GM18511 (cell line): ENCODE measurements at regions not wholly inside any gene's neighbourhood (a gene's known extent, or its start where the extent isn't known, plus 50 kb on each side); places are given as distances from the start of the nearest gene placed in this dataset.
"Not testable (repeated sequence)": the region's sequence is repeated elsewhere in the genome, so short reads cannot be mapped to it uniquely, and the experiment has no call there.

Experiments used
- ATAC-seq: cut with Tn5 transposase; IDR thresholded peaks from one replicate; pipeline ENCODE4 v1.9.1; 2021; ENCODE audit warnings: mild to moderate bottlenecking, moderate library complexity; ENCODE audit not compliant: unreplicated experiment

DNA sequence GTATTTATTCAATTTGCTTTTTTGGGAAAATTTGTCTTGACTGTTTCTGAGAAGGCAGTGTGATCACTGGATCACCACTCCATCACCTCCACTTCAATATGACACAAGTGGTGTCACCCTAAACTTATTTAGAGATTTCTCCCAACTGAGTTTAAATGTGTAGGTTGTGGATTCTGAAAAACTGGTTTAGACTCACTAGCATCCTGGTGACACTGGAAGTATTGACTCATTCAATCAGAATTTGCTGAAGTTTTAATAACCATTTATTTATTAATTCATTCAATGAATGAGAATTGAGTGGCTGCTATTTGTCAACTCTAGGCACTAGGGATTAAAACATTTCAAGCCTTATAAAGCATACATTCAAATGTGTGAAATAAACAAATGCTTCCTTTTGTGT lies 819.1 kb upstream of the EPHA5 start:
- ATAC-seq: no peak

DNA sequence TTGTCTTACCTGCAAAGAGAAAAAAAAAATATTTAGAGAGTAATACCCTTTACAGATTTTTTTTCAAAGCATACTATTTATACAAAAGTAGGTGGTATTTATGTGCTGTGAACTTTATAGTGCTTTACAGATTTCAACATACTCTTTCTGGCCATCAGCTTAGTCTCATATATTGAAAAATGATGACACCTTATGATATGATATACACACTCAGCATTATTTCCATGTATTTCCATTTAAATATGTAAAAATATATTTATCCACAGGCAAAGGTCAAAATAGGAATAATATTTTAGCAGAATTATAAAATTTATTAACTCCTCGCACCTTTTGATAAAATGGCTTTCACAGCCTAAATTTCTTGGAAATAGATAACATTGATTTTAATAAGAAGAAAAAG lies 815.8 kb upstream of the EPHA5 start:
- ATAC-seq: no peak

DNA sequence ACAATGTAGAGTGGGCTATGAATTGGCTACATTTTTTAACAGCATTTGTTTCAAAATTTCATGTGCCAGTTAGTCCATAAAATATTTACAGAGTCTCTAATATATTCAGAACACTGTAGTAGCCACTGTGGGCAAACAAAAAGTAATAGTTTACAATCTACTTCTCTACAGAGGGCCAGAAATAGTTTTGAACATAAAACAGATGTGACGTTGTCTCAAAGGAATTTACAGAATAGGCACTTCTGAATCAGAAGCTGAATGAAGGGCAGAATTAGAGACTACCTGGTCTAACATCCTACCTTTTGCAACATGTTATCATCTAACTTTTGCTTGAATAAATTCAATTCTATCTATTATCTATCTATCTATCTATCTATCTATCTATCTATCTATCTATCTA lies 811.9 kb upstream of the EPHA5 start:
- ATAC-seq: no peak

DNA sequence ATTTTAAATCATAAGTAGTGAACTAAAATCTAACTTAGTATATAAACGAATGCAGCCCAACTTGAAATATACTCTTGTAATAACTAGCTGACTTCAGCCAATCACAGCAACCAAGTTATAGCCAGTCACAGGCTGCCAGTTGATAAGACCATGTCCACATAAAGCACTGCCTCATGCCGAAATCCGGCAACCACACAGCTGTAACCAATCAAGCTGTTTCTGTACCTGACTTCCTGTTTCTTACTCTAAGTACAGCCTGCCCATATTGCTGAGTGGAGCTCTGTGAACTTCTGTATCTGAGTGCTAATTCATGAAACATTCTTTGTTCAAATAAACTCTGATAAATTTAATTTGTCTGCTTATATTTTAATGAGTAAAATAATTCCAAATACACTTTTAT lies 805.3 kb upstream of the EPHA5 start:
- no peak for ATAC-seq

DNA sequence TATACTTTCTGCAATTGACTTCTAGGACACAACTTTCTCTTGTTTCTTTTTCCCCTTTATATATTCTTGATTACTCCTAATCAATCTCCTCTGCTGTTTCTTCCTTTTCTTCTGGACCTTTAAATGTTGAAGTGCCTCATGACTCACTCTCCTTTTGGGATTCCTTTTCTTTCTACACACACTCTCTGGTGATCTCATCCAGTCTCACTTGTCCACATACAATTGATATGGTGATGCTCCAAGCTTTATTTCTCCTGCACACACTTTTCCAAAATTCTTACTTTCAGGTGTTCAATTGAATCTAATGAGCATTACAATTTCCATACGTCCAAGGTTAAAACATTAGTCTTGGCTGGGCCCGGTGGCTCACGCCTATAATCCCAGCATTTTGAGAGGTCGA lies 794.8 kb upstream of the EPHA5 start:
- no peak for ATAC-seq

DNA sequence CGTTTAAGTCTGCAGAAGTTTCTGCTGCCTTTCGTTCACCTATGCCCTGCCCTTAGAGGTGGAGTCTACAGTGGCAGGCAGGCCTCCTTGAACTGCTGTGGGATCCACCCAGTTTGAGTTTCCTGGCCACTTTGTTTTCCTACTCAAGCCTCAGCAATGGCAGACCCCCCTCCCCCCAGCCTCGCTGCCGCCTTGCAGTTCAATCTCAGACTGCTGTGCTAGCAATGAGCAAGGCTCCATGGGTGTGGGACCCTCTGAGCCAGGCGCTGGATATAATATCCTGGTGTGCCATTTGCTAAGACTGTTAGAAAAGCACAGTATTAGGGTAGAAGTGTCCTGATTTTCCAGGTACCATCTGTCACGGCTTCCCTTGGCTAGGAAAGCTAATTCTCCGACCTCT lies 792.6 kb upstream of the EPHA5 start:
- ATAC-seq: not testable (repeated sequence)

DNA sequence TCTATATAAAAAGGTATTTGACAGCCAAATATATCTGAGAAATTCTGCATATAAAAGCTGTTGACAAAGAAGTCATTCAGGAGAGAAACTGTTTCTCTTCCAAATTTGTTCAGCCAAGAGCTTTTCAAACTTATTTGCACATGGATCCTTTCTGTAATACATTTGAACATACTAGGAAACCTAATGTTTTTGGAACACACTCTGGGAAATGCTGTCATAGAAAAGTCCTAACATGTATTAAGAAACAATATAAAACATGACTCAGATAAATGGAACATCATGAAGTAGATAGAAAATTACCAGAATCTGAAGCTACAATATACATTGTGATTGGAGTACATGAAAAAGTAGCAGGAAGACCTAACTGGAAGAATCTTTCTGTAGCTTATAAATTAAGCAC lies 781.5 kb upstream of the EPHA5 start:
- ATAC-seq: no peak

DNA sequence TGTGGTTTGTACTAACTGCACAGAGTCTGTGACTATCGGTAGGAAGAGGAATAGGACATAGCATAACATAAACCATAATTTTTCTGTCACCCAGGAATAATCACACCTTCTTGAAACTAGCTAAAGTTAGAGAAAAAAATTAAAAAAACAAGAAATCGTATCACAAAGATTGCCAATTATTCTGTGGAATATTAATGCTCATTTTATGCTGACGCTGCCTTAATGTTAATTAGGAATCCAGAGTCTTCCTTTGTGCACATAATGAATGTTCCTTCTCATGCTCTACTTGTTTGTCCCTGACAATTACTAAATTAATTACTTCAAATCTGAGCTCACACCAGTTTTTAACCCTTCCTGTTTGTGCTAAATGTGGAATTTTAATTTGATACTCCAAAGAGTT lies 772.7 kb upstream of the EPHA5 start:
- ATAC-seq: no peak

DNA sequence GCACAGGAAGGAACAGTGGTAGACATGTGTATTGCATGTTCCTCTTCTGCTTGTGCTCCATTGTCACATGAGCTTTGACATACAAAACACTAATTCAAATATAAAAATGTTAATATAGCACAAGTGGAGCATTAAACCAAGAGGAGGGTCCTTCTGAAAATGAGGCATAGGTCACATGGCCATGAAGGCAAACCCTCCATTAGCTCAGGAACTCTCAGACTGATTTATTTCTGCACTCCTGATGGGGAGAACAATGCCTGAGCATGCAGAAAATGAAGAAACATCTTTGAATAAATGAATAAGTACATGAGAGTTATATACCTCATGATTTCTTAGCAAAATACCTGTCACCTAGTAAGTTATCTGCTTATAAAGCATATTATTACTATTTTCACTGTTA lies 769.2 kb upstream of the EPHA5 start:
- no peak for ATAC-seq

DNA sequence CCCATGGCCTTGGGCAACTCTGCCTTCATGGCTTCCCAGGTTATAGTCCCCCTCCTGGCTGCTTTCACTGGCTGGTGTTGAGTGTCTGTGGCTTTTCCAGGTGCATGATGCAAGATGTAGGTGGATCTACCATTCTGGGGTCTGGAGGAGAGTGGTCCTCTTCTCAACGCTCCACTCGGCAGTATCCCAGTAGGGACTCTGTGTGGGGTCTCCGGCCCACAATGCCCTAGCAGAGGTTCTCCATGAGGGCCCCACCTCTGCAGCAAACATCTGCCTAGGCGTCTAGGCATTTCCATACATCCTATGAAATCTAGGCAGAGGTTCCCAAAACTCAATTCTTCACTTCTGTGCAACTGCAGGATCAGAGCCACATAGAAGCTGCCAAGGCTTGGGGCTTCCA lies 763.4 kb upstream of the EPHA5 start:
- ATAC-seq: no peak

DNA sequence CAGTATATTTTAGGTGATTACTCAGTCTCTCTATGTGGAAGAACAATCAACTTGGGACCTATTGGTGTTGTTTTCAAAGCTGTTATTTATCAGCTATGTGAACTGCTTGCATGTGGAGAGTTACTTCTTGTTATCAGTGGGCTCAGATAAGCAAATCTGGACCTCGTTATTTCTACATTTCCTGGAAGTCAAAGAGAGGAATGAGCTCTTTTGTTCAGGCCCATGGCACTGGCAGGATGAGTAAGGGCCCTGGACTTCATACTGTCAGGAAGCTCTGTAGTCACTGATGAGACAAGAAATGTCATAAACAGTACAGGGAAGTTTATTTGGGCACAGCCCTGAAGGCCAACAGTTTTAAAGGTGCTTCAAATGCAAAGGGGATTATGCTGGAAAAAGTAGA lies 760.6 kb upstream of the EPHA5 start:
- ATAC-seq: no peak

DNA sequence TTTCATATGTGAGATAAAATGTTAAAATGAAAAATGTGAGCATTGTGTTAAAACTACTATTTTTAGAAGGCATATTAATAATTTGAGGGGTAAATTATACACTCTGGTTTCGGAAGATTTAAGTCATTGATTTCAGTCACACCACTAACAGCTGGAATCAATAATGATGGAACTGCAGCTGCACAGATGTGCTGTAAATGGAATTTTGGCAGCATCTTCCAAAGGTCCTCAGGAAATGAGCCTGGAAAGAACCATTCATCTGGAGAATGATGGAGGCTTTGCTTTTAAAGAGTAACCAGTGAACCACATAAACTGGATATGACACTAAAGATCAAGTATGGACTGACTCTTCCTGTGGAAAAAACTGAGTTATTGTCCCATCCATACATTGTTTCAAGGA lies 759.0 kb upstream of the EPHA5 start:
- ATAC-seq: no peak

DNA sequence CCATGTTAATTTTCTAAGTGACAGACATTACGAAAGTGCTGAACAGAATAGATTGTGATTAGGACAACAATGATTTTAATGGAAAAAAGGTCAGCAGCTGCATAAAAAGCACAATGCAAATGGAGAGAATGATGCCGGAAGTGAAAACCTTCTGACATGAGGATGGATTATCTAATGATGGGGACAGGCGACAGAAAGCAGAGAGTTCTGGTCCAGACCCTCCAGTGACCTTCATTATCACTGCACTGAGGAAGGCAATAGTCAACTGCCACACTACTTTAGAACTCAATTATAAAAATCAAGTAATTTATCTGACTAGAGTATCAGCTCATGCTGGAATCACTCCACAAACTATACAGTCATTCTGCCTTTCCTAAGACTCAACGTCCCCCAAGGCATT lies 746.1 kb upstream of the EPHA5 start:
- no peak for ATAC-seq

DNA sequence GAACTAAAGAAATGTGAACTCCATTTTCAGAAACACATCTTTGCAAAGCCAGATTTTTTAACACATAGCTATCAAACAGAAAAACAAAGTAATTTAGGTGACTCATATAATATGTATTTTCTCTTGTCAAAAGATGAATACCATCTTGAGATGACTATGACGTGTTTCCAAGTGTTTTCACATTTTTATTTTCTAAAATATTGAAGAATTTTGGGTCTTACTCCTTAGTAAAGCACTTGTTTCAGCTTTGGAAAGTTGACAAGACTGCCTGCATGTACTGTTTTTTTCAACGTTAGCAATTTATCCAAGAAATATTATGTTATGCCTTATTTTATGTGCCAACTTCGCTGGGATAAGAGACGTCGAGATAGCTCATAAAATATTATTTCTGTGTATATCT lies 733.9 kb upstream of the EPHA5 start:
- ATAC-seq: no peak

DNA sequence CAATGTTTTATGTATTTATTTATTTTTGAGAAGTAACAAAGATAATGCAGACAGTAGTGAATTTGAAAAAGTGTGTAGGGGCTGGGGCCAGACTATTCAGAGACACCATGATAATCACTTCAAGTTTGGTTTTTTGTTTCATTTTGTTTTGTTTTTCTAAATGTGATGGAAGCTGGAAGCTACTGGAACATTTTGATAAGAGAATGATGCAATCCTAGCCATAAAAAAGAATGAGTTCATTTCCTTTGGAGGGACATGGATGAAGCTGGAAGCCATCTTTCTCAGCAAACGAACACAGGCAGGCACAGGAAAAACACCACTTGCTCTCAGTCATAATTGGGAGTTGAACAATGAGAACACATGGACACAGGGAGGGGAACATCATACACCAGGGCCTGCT lies 706.6 kb upstream of the EPHA5 start:
- no peak for ATAC-seq

DNA sequence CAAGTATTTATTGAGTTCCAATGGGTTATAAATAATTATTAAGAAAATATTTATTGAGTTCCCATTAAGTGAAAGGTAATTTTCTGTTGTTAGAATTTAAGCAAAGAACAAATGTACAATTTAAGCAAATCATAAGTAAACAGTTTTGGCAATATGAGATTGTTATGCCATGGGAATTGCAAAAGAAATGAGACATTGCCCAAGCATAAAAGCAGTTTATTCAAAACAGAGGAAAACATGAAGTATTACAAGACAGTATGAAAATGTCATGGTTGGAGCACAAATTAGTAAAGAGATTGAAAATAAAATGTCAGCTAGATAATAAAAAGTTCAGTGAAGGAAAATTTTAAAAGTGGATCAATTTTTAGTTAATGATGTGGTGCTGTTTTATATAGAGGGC lies 706.1 kb upstream of the EPHA5 start:
- ATAC-seq: no peak

DNA sequence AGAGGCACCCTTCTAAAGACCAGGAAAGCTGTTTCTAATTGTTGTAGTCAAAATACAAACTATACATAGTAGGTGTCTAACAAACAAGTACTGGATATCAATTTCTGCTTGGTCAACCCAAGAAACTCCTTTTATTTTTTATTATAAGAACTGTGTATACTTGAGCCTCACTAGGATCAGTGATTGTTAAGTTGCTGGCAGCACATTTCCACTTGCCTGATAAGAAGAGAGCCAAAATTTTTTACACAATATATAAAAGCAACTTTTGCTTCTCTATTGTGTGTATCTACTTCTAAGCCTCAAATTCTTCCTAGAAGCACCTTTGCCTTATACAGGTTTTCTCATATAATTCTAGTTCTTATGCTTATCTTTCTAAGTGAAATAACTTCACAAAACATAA lies 703.0 kb upstream of the EPHA5 start:
- no peak for ATAC-seq

DNA sequence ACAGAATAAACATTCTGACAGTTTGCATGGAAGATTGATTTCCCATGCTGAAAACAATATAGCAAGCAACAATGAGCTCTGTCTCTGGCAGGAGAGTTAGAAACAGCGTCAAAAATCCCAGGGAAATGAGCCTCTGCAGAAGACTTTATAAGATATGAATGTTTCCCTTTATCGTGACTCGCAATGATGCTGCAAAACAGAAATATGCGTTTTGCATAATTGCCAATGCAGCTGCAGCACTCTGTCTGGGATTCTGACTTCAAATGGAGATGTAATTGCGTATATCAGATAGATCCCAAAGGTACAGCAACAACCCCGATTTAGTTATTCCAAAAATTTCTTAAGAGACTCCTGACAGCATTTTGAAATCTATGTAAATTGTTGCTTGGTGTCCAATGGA lies 702.4 kb upstream of the EPHA5 start:
- ATAC-seq: no peak

DNA sequence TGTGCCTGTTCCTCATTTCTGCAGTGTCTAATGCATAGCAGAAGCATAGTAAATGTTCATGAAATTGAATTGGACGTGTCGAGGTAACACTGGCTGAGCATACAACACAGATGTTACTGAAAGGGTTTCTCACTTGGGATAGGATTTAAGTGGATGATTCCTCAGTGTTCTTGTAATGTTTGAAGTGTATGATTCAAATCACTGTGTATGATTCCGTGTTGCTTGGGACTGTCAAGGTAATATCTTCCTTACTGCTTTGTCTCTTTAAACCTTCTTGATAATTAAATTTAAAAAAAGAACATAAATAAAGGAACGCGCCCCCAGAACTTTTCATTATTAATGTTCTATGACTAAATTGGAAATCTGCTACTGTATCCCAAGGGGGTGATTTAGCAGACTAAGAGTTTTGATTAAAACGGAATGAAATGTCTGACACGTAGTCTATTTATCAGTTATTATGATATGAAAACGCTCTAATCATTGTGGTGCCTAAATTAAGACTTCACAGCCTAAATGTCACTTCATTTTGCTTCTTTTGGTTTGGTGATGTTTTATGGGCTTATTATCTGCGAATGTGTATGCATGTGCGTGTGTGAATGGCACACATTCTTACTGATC lies 696.9 kb upstream of the EPHA5 start:
- ATAC-seq: no peak

DNA sequence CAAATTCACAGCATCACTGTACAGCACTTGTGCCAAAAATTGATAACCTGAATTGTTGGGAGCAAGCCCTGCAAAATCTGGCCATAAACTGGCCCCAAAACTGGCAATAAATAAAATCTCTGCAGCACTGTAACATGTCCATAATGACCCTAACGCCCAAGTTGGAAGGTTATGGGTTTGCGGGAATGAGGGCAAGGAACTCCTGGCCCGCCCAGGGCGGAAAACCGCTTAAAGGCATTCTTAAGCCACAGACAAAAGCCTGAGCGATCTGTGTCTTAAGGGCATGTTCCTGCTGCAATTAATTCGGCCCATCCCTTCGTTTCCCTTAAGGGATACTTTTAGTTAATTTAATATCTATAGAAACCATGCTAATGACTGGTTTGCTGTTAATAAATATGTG lies 690.1 kb upstream of the EPHA5 start:
- not testable (repeated sequence) for ATAC-seq

DNA sequence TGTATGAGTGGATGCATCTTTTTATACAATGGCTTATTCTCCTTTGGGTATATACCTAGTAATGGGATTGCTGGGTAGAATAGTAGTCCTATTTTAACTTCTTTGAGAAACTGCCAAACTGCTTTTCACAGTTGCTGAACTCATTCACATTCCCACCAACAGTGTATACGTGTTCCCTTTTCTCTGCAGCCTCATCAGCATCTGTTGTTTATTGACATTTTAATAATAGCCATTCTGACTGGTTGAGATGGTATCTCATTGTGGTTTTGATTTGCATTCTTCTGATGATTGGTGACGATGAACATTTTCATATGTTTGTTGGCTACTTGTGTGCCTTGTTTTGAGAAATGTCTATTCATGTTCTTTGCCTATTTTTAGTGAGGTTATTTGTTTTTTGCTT lies 687.0 kb upstream of the EPHA5 start:
- ATAC-seq: no peak

DNA sequence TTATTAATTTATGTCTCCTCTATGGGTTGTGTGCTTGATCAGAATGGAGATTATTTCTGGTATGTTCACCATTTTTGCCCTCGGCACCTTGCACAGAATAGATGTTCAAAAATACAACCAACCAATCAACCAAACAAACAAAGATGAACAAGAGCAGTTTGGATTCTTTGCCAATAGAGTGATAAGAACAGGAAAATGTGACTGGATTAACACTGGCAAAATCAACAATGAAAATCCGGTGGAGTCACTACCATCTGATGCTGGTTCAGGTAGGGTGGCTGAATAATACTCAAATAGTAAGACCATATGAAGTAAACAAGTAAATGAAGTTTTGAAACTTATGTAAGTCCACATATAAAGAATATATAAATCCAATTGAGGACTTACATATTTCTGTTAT lies 685.0 kb upstream of the EPHA5 start:
- no peak for ATAC-seq

DNA sequence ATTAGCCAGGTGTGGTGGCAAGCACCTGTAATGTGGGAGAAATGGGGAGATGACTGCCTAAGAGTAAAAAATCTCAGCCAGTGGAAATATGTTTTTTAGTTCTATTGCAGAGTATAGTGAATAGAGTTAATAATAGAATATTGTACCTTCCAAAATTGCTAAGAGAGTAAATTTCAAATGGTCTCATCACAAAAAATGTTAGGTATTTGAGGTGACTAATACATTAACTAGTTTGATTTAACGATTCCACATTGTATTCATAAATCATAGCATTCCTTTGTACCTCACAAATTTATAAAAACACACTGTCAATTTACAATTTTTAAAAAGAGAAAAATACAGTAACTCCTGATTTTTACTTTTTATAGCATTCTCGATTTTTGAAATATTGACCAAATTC lies 681.5 kb upstream of the EPHA5 start:
- ATAC-seq: no peak
